GM19193 (cell line): ENCODE measurements at regions not wholly inside any gene's neighbourhood (a gene's known extent, or its start where the extent isn't known, plus 50 kb on each side); places are given as distances from the start of the nearest gene placed in this dataset.

Source experiments
- POLR2A ChIP-seq: IDR thresholded peaks from 4 replicates; pipeline ENCODE4 v1.6.1; 2011; ENCODE audit not compliant: insufficient read depth, insufficient read length; ENCODE audit errors: extremely low read depth

- no peak for TF ChIP-seq POLR2A
Measured at GRCh38 chr9:129321286-129322021, 143.4 kb upstream of the IER5L start.

GRCh38 chr9:129320575-129321285 is 142.7 kb upstream of the IER5L start:
- peak; percentile 51 for TF ChIP-seq POLR2A

- no peak for TF ChIP-seq POLR2A
Measured at GRCh38 chr9:129319938-129320481, 141.9 kb upstream of the IER5L start.

- TF ChIP-seq POLR2A, result no peak
Measured at GRCh38 chr9:129319076-129319937, 141.2 kb upstream of the IER5L start.

- TF ChIP-seq POLR2A, result no peak
Measured at GRCh38 chr9:129318121-129319075, 140.3 kb upstream of the IER5L start.

- TF ChIP-seq POLR2A, result no peak
Measured at GRCh38 chr9:129317179-129318011, 139.3 kb upstream of the IER5L start.

GRCh38 chr9:129316281-129317030 is 138.4 kb upstream of the IER5L start:
- no peak for TF ChIP-seq POLR2A

- TF ChIP-seq POLR2A, result no peak
Measured at GRCh38 chr9:129313331-129313955, 135.4 kb upstream of the IER5L start.

- TF ChIP-seq POLR2A, result no peak
Measured at GRCh38 chr9:129312251-129313122, 134.4 kb upstream of the IER5L start.

- no peak for TF ChIP-seq POLR2A
Measured at GRCh38 chr9:129311643-129312042, 133.6 kb upstream of the IER5L start.

GRCh38 chr9:129310666-129311350 is 132.7 kb upstream of the IER5L start:
- no peak for TF ChIP-seq POLR2A

- no peak for TF ChIP-seq POLR2A
Measured at GRCh38 chr9:129309906-129310305, 131.8 kb upstream of the IER5L start.
